ENCODE measurements at regions not wholly inside any gene's neighbourhood (a gene's known extent, or its start where the extent isn't known, plus 50 kb on each side); places are given as distances from the start of the nearest gene placed in this dataset.

DNA sequence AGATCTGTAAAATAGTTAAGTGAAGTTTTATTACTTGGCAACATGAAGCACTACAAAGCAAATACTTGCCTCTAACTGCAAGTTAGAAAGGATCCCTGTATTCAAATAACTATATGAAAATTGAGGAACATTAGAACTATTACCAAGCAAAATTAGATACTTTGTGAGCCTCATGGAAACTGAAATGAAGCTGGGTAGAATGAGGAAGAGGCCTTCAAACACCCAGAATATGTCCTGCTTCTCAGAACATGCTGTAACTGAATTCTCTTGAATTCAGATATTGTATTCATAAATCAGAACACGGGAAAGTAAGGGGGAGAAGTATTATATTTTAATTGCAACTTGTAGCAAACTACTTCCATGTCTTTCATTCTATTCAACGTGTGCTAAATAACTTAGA, 947.9 kb downstream of the PCDH17 start:
- H3K27ac ChIP-seq (ENCODE audit: low read depth, low read length) = no peak overlapping the region
- DNase-seq = no peak
- H3K9me3 ChIP-seq (ENCODE audit: control insufficient read depth in 1 of 2, low read length in 2 of 2) = no peaks in the 10 kb centered on the region
- Mint-ChIP-seq H3K9me3 (peaks cover 2 to 23% (median 17%) of the 10 kb centered on the region in 8 donors), H3K27ac (no peak overlapping the region), H3K4me3 (no peak overlapping the region), H3K36me3 (no peaks in the 10 kb centered on the region), H3K4me1 (no peaks in the 10 kb centered on the region), H3K27me3 (no peaks in the 10 kb centered on the region)
- no peak overlapping the region for H3K4me3 ChIP-seq (ENCODE audit: low read length in 2 of 2)
- ChIA-PET CTCF (ENCODE audit: partially characterized antibody) (no interaction called here), POLR2A (ENCODE audit: partially characterized antibody) (no interaction called here)
- no peaks in the 10 kb centered on the region for H3K4me1 ChIP-seq (ENCODE audit: insufficient read depth, low read length)
- H3K36me3 ChIP-seq (ENCODE audit: insufficient read depth, low read length) = no peaks in the 10 kb centered on the region
- no peaks in the 10 kb centered on the region for H3K27me3 ChIP-seq (ENCODE audit: insufficient read depth, low read length)
- intact Hi-C loops (cut with micrococcal nuclease) = no loop called here

DNA sequence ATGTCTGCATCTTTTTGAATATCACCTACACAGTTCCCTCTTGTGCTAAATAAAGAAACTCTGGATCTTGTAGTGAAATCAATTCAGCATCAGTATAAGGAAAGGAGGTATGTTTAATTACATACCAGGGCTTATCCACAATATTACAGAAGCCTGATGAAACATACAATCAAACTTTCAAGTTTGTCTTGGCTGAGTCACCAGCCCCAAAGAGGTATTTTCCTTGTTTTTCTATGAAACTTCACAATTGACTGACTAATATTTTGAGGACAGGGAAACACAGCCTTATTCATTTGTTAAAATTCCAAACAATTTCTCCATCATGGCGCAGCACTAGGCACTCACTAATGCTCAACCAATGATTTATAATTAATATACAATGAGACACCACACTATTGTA, 952.4 kb downstream of the PCDH17 start:
- ChIA-PET POLR2A (ENCODE audit: partially characterized antibody) (no interaction called here), CTCF (ENCODE audit: partially characterized antibody) (no interaction called here)
- Mint-ChIP-seq H3K36me3 (no peaks in the 10 kb centered on the region), H3K4me1 (no peaks in the 10 kb centered on the region), H3K27me3 (no peaks in the 10 kb centered on the region), H3K4me3 (no peak overlapping the region), H3K9me3 (peaks cover 0 to 17% (median 4%) of the 10 kb centered on the region in 8 donors), H3K27ac (no peak overlapping the region)
- Histone ChIP-seq H3K27me3 (ENCODE audit: insufficient read depth, low read length) (no peaks in the 10 kb centered on the region), H3K9me3 (ENCODE audit: control insufficient read depth in 1 of 2, low read length in 2 of 2) (no peaks in the 10 kb centered on the region), H3K4me3 (ENCODE audit: low read length in 2 of 2) (no peak overlapping the region), H3K4me1 (ENCODE audit: insufficient read depth, low read length) (no peaks in the 10 kb centered on the region), H3K36me3 (ENCODE audit: insufficient read depth, low read length) (no peaks in the 10 kb centered on the region), H3K27ac (ENCODE audit: low read depth, low read length) (no peak overlapping the region)
- intact Hi-C loops (cut with micrococcal nuclease) = no loop called here
- DNase-seq = no peak

DNA sequence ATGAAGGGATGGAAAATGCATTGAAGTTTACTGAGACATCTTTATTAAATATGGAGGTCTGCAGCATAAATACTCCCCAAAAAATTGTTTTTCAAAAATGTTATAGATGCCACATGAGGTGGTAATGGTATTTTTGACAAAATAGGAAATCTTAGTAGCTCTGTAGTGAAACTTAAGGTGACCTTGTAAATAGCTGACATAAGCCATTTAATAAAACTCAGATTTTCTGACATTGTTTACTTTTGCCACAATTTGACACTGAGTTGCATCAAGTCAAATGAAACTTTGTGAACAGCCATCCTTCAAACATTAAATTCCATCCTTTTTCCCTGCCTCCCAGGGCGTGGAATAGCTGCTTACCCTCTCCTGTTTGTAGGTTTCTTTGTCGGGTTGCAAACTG, 953.1 kb downstream of the PCDH17 start:
- H3K4me3 ChIP-seq (ENCODE audit: low read length in 2 of 2) = no peak overlapping the region
- no peak overlapping the region for H3K27ac Mint-ChIP-seq
- no peaks in the 10 kb centered on the region for H3K9me3 ChIP-seq (ENCODE audit: control insufficient read depth in 1 of 2, low read length in 2 of 2)
- no peaks in the 10 kb centered on the region for H3K4me1 Mint-ChIP-seq
- H3K36me3 ChIP-seq (ENCODE audit: insufficient read depth, low read length) = no peaks in the 10 kb centered on the region
- no peak for DNase-seq
- intact Hi-C loops (cut with micrococcal nuclease) = no loop called here
- no peak overlapping the region for H3K4me3 Mint-ChIP-seq
- no peaks in the 10 kb centered on the region for H3K27me3 Mint-ChIP-seq
- CTCF ChIA-PET (ENCODE audit: partially characterized antibody) = no interaction called here
- no peaks in the 10 kb centered on the region for H3K36me3 Mint-ChIP-seq
- peaks cover 0 to 16% (median 5%) of the 10 kb centered on the region in 8 donors for H3K9me3 Mint-ChIP-seq
- H3K27me3 ChIP-seq (ENCODE audit: insufficient read depth, low read length) = no peaks in the 10 kb centered on the region
- POLR2A ChIA-PET (ENCODE audit: partially characterized antibody) = no interaction called here
- no peak overlapping the region for H3K27ac ChIP-seq (ENCODE audit: low read depth, low read length)
- H3K4me1 ChIP-seq (ENCODE audit: insufficient read depth, low read length) = no peaks in the 10 kb centered on the region

DNA sequence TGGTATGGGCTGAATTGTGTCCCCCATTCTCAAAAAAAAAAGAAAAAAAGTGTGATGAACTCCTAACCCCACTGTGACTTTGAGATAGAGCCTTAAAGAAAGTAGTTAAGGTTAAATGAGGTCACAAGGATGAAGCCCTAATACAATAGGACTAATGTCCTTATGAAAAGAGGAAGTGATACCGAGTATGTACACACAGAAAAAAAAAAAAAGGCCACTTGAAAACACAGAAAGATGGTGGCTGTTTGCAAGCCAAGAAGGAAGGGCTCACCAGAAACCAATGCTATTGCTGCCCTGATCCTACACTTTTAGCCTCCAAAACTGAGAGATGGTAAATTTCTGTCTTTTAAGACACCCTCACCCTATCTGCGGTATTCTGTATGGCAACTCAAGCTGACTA, 955.6 kb downstream of the PCDH17 start:
- Histone ChIP-seq H3K4me1 (ENCODE audit: insufficient read depth, low read length) (no peaks in the 10 kb centered on the region), H3K4me3 (ENCODE audit: low read length in 2 of 2) (no peak overlapping the region), H3K36me3 (ENCODE audit: insufficient read depth, low read length) (no peaks in the 10 kb centered on the region), H3K27me3 (ENCODE audit: insufficient read depth, low read length) (no peaks in the 10 kb centered on the region), H3K27ac (ENCODE audit: low read depth, low read length) (no peak overlapping the region), H3K9me3 (ENCODE audit: control insufficient read depth in 1 of 2, low read length in 2 of 2) (no peaks in the 10 kb centered on the region)
- Mint-ChIP-seq H3K27ac (no peak overlapping the region), H3K9me3 (peaks cover 0 to 22% (median 9%) of the 10 kb centered on the region in 8 donors), H3K4me3 (no peak overlapping the region), H3K27me3 (no peaks in the 10 kb centered on the region), H3K4me1 (no peaks in the 10 kb centered on the region), H3K36me3 (no peaks in the 10 kb centered on the region)
- intact Hi-C loops (cut with micrococcal nuclease) = no loop called here
- DNase-seq = no peak
- CTCF ChIA-PET (ENCODE audit: partially characterized antibody) = no interaction called here
- POLR2A ChIA-PET (ENCODE audit: partially characterized antibody) = no interaction called here

DNA sequence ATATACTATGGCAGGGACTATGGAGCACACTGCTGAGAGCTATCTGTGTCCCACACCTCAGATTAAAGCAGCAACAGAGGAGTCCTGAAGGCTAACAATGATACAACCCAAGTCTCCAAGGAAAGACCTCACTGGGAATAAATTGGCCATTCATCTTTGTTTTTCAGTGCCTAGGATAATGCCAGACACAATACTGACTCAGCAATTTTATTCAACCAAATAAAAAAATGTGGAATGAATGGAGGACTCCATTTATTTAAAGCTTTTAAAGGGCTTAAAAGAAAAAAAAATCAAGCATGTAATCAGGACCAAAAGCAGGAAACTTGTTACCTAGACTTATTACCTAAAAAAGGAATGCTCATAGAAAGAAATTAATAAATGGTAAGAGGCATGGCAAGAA, 960.5 kb downstream of the PCDH17 start:
- Mint-ChIP-seq H3K9me3 (peaks cover 0 to 17% (median 9%) of the 10 kb centered on the region in 8 donors), H3K27me3 (no peaks in the 10 kb centered on the region), H3K36me3 (no peaks in the 10 kb centered on the region), H3K4me1 (no peaks in the 10 kb centered on the region), H3K4me3 (no peak overlapping the region), H3K27ac (no peak overlapping the region)
- no peaks in the 10 kb centered on the region for H3K4me1 ChIP-seq (ENCODE audit: insufficient read depth, low read length)
- ChIA-PET POLR2A (ENCODE audit: partially characterized antibody) (no interaction called here), CTCF (ENCODE audit: partially characterized antibody) (no interaction called here)
- H3K27me3 ChIP-seq (ENCODE audit: insufficient read depth, low read length) = no peaks in the 10 kb centered on the region
- H3K9me3 ChIP-seq (ENCODE audit: control insufficient read depth in 1 of 2, low read length in 2 of 2) = peaks cover 0 to 3% of the 10 kb centered on the region in 2 donors
- intact Hi-C loops (cut with micrococcal nuclease) = no loop called here
- H3K27ac ChIP-seq (ENCODE audit: low read depth, low read length) = no peak overlapping the region
- H3K36me3 ChIP-seq (ENCODE audit: insufficient read depth, low read length) = no peaks in the 10 kb centered on the region
- no peak overlapping the region for H3K4me3 ChIP-seq (ENCODE audit: low read length in 2 of 2)
- DNase-seq = no peak

- no peaks in the 10 kb centered on the region for H3K36me3 ChIP-seq (ENCODE audit: insufficient read depth, low read length)
- no peak overlapping the region for H3K27ac ChIP-seq (ENCODE audit: low read depth, low read length)
- Mint-ChIP-seq H3K27ac (no peak overlapping the region), H3K36me3 (no peaks in the 10 kb centered on the region), H3K9me3 (peaks cover 0 to 17% (median 8%) of the 10 kb centered on the region in 8 donors), H3K27me3 (no peaks in the 10 kb centered on the region), H3K4me1 (no peaks in the 10 kb centered on the region), H3K4me3 (no peak overlapping the region)
- no peaks in the 10 kb centered on the region for H3K4me1 ChIP-seq (ENCODE audit: insufficient read depth, low read length)
- H3K27me3 ChIP-seq (ENCODE audit: insufficient read depth, low read length) = no peaks in the 10 kb centered on the region
- no peak for DNase-seq
- ChIA-PET POLR2A (ENCODE audit: partially characterized antibody) (no interaction called here), CTCF (ENCODE audit: partially characterized antibody) (no interaction called here)
- no peak overlapping the region for H3K4me3 ChIP-seq (ENCODE audit: low read length in 2 of 2)
- peaks cover 0 to 3% of the 10 kb centered on the region in 2 donors for H3K9me3 ChIP-seq (ENCODE audit: control insufficient read depth in 1 of 2, low read length in 2 of 2)
- intact Hi-C loops (cut with micrococcal nuclease) = no loop called here
Observed at GRCh38 chr13:58592786-58593185, 961.2 kb downstream of the PCDH17 start.

- Mint-ChIP-seq H3K4me1 (no peaks in the 10 kb centered on the region), H3K4me3 (no peak overlapping the region), H3K27me3 (no peaks in the 10 kb centered on the region), H3K27ac (no peak overlapping the region), H3K36me3 (no peaks in the 10 kb centered on the region), H3K9me3 (peaks cover 0 to 11% (median 6%) of the 10 kb centered on the region in 8 donors)
- Histone ChIP-seq H3K36me3 (ENCODE audit: insufficient read depth, low read length) (no peaks in the 10 kb centered on the region), H3K27ac (ENCODE audit: low read depth, low read length) (no peak overlapping the region), H3K27me3 (ENCODE audit: insufficient read depth, low read length) (no peaks in the 10 kb centered on the region), H3K9me3 (ENCODE audit: control insufficient read depth in 1 of 2, low read length in 2 of 2) (peaks cover 0 to 3% of the 10 kb centered on the region in 2 donors), H3K4me1 (ENCODE audit: insufficient read depth, low read length) (no peaks in the 10 kb centered on the region), H3K4me3 (ENCODE audit: low read length in 2 of 2) (no peak overlapping the region)
- ChIA-PET CTCF (ENCODE audit: partially characterized antibody) (no interaction called here), POLR2A (ENCODE audit: partially characterized antibody) (no interaction called here)
- no peak for DNase-seq
- intact Hi-C loops (cut with micrococcal nuclease) = no loop called here
Observed at GRCh38 chr13:58594747-58595600, 963.4 kb downstream of the PCDH17 start.

All from CD4-positive, alpha-beta memory T cell (primary cell).